ENCODE measurements at regions not wholly inside any gene's neighbourhood (a gene's known extent, or its start where the extent isn't known, plus 50 kb on each side); places are given as distances from the start of the nearest gene placed in this dataset.

GRCh38 chr20:60576236-60576635 is 618.0 kb downstream of the CDH26 start:
- Histone ChIP-seq H3K79me2 (ENCODE audit: insufficient read depth) (no peaks in the 10 kb centered on the region), H3K9ac (no peak overlapping the region), H3K27ac (ENCODE audit: low read depth in 2 of 2, low read length in 1 of 2) (no peak overlapping the region), H3K4me1 (ENCODE audit: control insufficient read depth in 1 of 2, insufficient read depth in 2 of 2, low read depth in 1 of 2, low read length in 1 of 2) (no peaks in the 10 kb centered on the region), H3F3A (replicated peaks; ENCODE audit: insufficient read depth) (no peaks in the 10 kb centered on the region), H2AFZ (ENCODE audit: low read depth) (no peak overlapping the region), H4K20me1 (ENCODE audit: insufficient read depth) (no peaks in the 10 kb centered on the region), H3K4me2 (no peak overlapping the region), H3K36me3 (replicated peaks in 1 of 2; ENCODE audit: control insufficient read depth in 1 of 2, insufficient read depth in 2 of 2, low read length in 1 of 2) (no peaks in the 10 kb centered on the region), H3K9me3 (peaks cover 4% of the 10 kb centered on the region; the same call in 1 of the 2 replicates), H3K27me3 (ENCODE audit: insufficient read depth) (no peaks in the 10 kb centered on the region), H3K4me3 (ENCODE audit: low read depth in 2 of 2, low read length in 1 of 2) (no peak overlapping the region), H3K9me2 (no peaks in the 10 kb centered on the region)
- no peak for TF ChIP-seq JUND (IDR thresholded peaks at IDR 0.05)
- WGBS (ENCODE audit: low lambda C conversion rate), result 47% methylated on average over 2 of the region's 2 CpGs
- no peak for DNase-seq
- ChIA-PET POLR2A (no interaction called here), CTCF (interaction anchor here (0.6 kb wide), 1 partner anchor 1149 kb away, joined by 3 read pairs; no protein-coding TSS in a partner anchor)

- Histone ChIP-seq H3K4me2 (no peak overlapping the region), H3K79me2 (ENCODE audit: insufficient read depth) (no peaks in the 10 kb centered on the region), H3K9me3 (peaks cover 4% of the 10 kb centered on the region; the same call in 1 of the 2 replicates), H3K4me3 (ENCODE audit: low read depth in 2 of 2, low read length in 1 of 2) (no peak overlapping the region), H3K4me1 (ENCODE audit: control insufficient read depth in 1 of 2, insufficient read depth in 2 of 2, low read depth in 1 of 2, low read length in 1 of 2) (no peaks in the 10 kb centered on the region), H3K9me2 (no peaks in the 10 kb centered on the region), H3K36me3 (replicated peaks in 1 of 2; ENCODE audit: control insufficient read depth in 1 of 2, insufficient read depth in 2 of 2, low read length in 1 of 2) (no peaks in the 10 kb centered on the region), H3K9ac (no peak overlapping the region), H3K27ac (ENCODE audit: low read depth in 2 of 2, low read length in 1 of 2) (no peak overlapping the region), H2AFZ (ENCODE audit: low read depth) (no peak overlapping the region), H3F3A (replicated peaks; ENCODE audit: insufficient read depth) (no peaks in the 10 kb centered on the region), H3K27me3 (ENCODE audit: insufficient read depth) (no peaks in the 10 kb centered on the region), H4K20me1 (ENCODE audit: insufficient read depth) (no peaks in the 10 kb centered on the region)
- POLR2A ChIA-PET, result no interaction called here
- no peak for TF ChIP-seq YY1 (IDR thresholded peaks at IDR 0.05; ENCODE audit: low read depth)
- TF ChIP-seq RFX5 (IDR thresholded peaks at IDR 0.05; ENCODE audit: low read length), result no peak
- TF ChIP-seq TEAD4 (IDR thresholded peaks at IDR 0.05; ENCODE audit: borderline replicate concordance, insufficient read depth), result no peak
- TF ChIP-seq EZH2phosphoT487 (IDR thresholded peaks at IDR 0.05; ENCODE audit: borderline replicate concordance, low read depth), result no peak
- TF ChIP-seq MAX (IDR thresholded peaks at IDR 0.05; ENCODE audit: low read depth), result no peak
- no peak for TF ChIP-seq CHD2 (IDR thresholded peaks at IDR 0.05; ENCODE audit: low read length, partially characterized antibody)
- TF ChIP-seq ZBTB33 (IDR thresholded peaks at IDR 0.05; ENCODE audit: borderline replicate concordance, low read depth), result no peak
- no peak for TF ChIP-seq TCF12 (IDR thresholded peaks at IDR 0.05)
- TF ChIP-seq PBX3 (IDR thresholded peaks at IDR 0.05), result no peak
- no peak for TF ChIP-seq NFIC (IDR thresholded peaks at IDR 0.05; ENCODE audit: borderline replicate concordance)
- no peak for TF ChIP-seq EP300 (IDR thresholded peaks at IDR 0.05; ENCODE audit: borderline replicate concordance in 1 of 2, low read depth in 1 of 2, low read length in 1 of 2)
- no peak for TF ChIP-seq SMC3 (IDR thresholded peaks at IDR 0.05; ENCODE audit: low read depth, low read length)
- no peak for TF ChIP-seq USF1 (IDR thresholded peaks at IDR 0.05; ENCODE audit: borderline replicate concordance, low read depth)
- no peak for TF ChIP-seq CTCF (IDR thresholded peaks at IDR 0.05)
- TF ChIP-seq FOSL2 (IDR thresholded peaks at IDR 0.05; ENCODE audit: borderline replicate concordance, low read depth), result no peak
- TF ChIP-seq FOXJ3 (CRISPR knock-in tag; IDR thresholded peaks at IDR 0.05), result no peak
- no peak for TF ChIP-seq REST (IDR thresholded peaks at IDR 0.05; ENCODE audit: low read depth, low read length)
- TF ChIP-seq NRF1 (IDR thresholded peaks at IDR 0.05; ENCODE audit: low read depth, low read length), result no peak
- CTCF ChIA-PET, result no interaction called here
- 31% methylated on average over 4 of the region's 4 CpGs for WGBS (ENCODE audit: low lambda C conversion rate)
- no peak for DNase-seq
Observed at GRCh38 chr20:60579941-60580515, 621.8 kb downstream of the CDH26 start.

All from SK-N-SH (cell line).